Osteoblast (primary cell): ENCODE measurements at regions not wholly inside any gene's neighbourhood (a gene's known extent, or its start where the extent isn't known, plus 50 kb on each side); places are given as distances from the start of the nearest gene placed in this dataset.
"Not testable (repeated sequence)": the region's sequence is repeated elsewhere in the genome, so short reads cannot be mapped to it uniquely, and the experiment has no call there.

Experiments
- DNase-seq: peaks from one replicate; pipeline ENCODE4 v3.0.0; 2011; ENCODE audit warnings: low spot score, mixed read lengths; ENCODE audit not compliant: insufficient read length; ENCODE audit errors: missing footprints
- H2AFZ ChIP-seq: 2 replicates; pipeline ENCODE4 v1.6.0; 2011; ENCODE audit warnings: mild to moderate bottlenecking, low read length
- H3K27ac ChIP-seq: 2 replicates; pipeline ENCODE4 v1.5.1; 2011; ENCODE audit warnings: mild to moderate bottlenecking, low read depth, low read length, moderate library complexity
- H3K27me3 ChIP-seq: 2 replicates; pipeline ENCODE4 v1.6.0; 2012; ENCODE audit warnings: mild to moderate bottlenecking, control low read depth, inconsistent platforms, low read length, moderate library complexity; ENCODE audit not compliant: insufficient read depth
- H3K36me3 ChIP-seq: 2 replicates; pipeline ENCODE4 v1.5.1; 2011; ENCODE audit warnings: mild to moderate bottlenecking, low read length, control low read depth, moderate library complexity; ENCODE audit not compliant: insufficient read depth
- H3K4me1 ChIP-seq: 2 replicates; pipeline ENCODE4 v1.5.1; 2011; ENCODE audit warnings: mild to moderate bottlenecking, low read length, control low read depth, moderate library complexity; ENCODE audit not compliant: insufficient read depth
- H3K4me2 ChIP-seq: 2 replicates; pipeline ENCODE4 v1.6.0; 2011; ENCODE audit warnings: mild to moderate bottlenecking, low read length; ENCODE audit not compliant: insufficient read depth
- H3K4me3 ChIP-seq: fragments of 200-600 bp; sonication (generic); 3 replicates; pipeline ENCODE4 v1.5.1; 2012; ENCODE audit warnings: mild to moderate bottlenecking, low read length, inconsistent platforms; ENCODE audit not compliant: insufficient read depth
- H3K79me2 ChIP-seq: 2 replicates; pipeline ENCODE4 v1.6.0; 2012; ENCODE audit warnings: mild to moderate bottlenecking, low read length, control low read depth, inconsistent platforms; ENCODE audit not compliant: insufficient read depth
- H3K9me3 ChIP-seq: 2 replicates; pipeline ENCODE4 v1.5.1; 2011; ENCODE audit warnings: low read depth, low read length, control low read depth
- H4K20me1 ChIP-seq: 2 replicates; pipeline ENCODE4 v1.6.0; 2012; ENCODE audit warnings: mild to moderate bottlenecking, low read length, control low read depth; ENCODE audit not compliant: insufficient read depth
- CTCF ChIP-seq: IDR thresholded peaks from 2 replicates; pipeline ENCODE4 v1.5.1; 2011; ENCODE audit warnings: mild to moderate bottlenecking, low read depth, low read length, moderate library complexity; ENCODE audit errors: extremely low read depth

- Histone ChIP-seq H2AFZ (no peak overlapping the region), H3K27me3 (no peaks in the 10 kb centered on the region)
These were observed 172.3 kb downstream of the DPY19L2 start for GRCh38 chr12:63495974-63496373.

DNA sequence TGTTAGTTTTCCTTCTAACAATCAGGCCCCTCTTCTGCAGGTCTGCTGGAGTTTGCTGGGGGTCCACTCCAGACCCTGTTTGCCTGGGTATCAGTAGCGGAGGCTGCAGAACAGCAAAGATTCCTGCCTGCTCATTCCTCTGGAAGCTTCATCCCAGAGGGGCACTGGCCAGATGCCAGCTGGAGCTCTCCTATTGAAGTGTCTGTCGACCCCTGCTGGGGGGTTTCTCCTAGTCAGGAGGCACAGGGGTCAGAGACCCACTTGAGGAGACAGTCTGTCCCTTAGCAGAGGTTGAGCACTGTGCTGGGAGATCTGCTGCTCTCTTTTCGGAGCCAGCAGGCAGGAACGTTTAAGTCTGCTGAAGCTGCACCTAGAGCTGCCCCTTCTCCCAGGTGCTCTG is 174.9 kb downstream of the DPY19L2 start:
- H3K4me2 ChIP-seq, H3K4me3 ChIP-seq, H3K36me3 ChIP-seq, H3K4me1 ChIP-seq, H3K79me2 ChIP-seq, H2AFZ ChIP-seq, H3K27ac ChIP-seq, DNase-seq, H3K9me3 ChIP-seq, H3K27me3 ChIP-seq, H4K20me1 ChIP-seq: not testable (repeated sequence)

More at GRCh38 chr12:63495974-63496373, 172.3 kb downstream of the DPY19L2 start:
- no peaks in the 10 kb centered on the region for H4K20me1 ChIP-seq
- no peaks in the 10 kb centered on the region for H3K36me3 ChIP-seq
- H3K4me1 ChIP-seq = no peaks in the 10 kb centered on the region
- no peak for DNase-seq
- H3K4me3 ChIP-seq = no peak overlapping the region
- H3K79me2 ChIP-seq = no peaks in the 10 kb centered on the region
- H3K4me2 ChIP-seq = no peak overlapping the region
- no peaks in the 10 kb centered on the region for H3K9me3 ChIP-seq
- no peak overlapping the region for H3K27ac ChIP-seq
- no peak for TF ChIP-seq CTCF

- H3K4me3 ChIP-seq = no peak overlapping the region
- no peak overlapping the region for H2AFZ ChIP-seq
- no peaks in the 10 kb centered on the region for H3K36me3 ChIP-seq
- H3K79me2 ChIP-seq = no peaks in the 10 kb centered on the region
- no peaks in the 10 kb centered on the region for H3K27me3 ChIP-seq
- H3K9me3 ChIP-seq = no peaks in the 10 kb centered on the region
- H3K4me2 ChIP-seq = no peak overlapping the region
- H3K4me1 ChIP-seq = no peaks in the 10 kb centered on the region
- no peak for DNase-seq
- TF ChIP-seq CTCF = no peak
- H4K20me1 ChIP-seq = no peaks in the 10 kb centered on the region
- no peak overlapping the region for H3K27ac ChIP-seq
These were observed 188.1 kb downstream of the DPY19L2 start for GRCh38 chr12:63480186-63480585.

DNA sequence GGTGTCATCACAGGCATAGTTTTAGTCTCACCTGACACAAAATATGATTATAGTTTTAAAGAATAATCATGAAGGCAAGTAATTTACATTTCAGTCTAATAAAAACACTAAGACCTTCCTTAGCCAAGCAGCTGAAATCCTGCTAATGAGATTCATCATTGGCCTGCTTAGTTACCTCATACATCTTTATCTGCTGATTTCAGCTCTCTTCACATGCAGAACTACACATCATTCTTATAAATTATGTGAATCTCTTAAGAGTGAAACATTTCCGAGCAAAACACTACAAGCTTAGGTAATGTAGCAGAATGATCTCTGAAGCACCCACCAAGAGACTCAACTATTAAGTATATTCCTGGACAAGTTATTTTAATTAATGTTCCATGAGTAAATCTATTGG is 198.1 kb downstream of the DPY19L2 start:
- Histone ChIP-seq H3K4me1 (no peaks in the 10 kb centered on the region), H3K4me2 (no peak overlapping the region), H3K9me3 (no peaks in the 10 kb centered on the region), H3K36me3 (no peaks in the 10 kb centered on the region), H2AFZ (no peak overlapping the region), H3K79me2 (no peaks in the 10 kb centered on the region), H3K27me3 (no peaks in the 10 kb centered on the region), H3K27ac (no peak overlapping the region), H3K4me3 (no peak overlapping the region), H4K20me1 (no peaks in the 10 kb centered on the region)
- no peak for DNase-seq
- TF ChIP-seq CTCF = no peak

DNA sequence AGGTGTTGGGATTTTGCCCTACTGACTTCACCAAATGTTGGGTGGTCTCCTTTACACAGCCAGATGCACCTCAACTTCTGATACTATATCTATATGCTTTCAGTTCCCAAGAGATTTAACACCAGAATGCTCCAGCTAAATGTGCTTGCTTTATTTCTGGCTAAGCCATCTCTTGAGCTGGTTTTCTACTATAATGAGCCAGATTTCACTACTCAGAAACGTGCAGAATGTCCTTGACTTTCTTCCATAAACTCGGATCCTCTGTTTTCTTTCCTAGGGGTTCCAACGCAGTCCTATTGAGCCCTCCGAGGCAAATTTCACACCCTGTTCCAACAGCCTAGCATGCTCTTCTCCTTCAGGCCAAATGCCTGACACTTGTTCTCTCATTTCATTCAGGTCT is 200.3 kb downstream of the DPY19L2 start:
- Histone ChIP-seq H3K36me3 (no peaks in the 10 kb centered on the region), H3K4me3 (no peak overlapping the region), H3K79me2 (no peaks in the 10 kb centered on the region), H3K4me2 (no peak overlapping the region), H3K27me3 (no peaks in the 10 kb centered on the region), H3K9me3 (no peaks in the 10 kb centered on the region), H3K27ac (no peak overlapping the region), H3K4me1 (no peaks in the 10 kb centered on the region), H2AFZ (no peak overlapping the region), H4K20me1 (no peaks in the 10 kb centered on the region)
- DNase-seq = no peak
- TF ChIP-seq CTCF = no peak
